ENCODE measurements at regions not wholly inside any gene's neighbourhood (a gene's known extent, or its start where the extent isn't known, plus 50 kb on each side); places are given as distances from the start of the nearest gene placed in this dataset.

DNA sequence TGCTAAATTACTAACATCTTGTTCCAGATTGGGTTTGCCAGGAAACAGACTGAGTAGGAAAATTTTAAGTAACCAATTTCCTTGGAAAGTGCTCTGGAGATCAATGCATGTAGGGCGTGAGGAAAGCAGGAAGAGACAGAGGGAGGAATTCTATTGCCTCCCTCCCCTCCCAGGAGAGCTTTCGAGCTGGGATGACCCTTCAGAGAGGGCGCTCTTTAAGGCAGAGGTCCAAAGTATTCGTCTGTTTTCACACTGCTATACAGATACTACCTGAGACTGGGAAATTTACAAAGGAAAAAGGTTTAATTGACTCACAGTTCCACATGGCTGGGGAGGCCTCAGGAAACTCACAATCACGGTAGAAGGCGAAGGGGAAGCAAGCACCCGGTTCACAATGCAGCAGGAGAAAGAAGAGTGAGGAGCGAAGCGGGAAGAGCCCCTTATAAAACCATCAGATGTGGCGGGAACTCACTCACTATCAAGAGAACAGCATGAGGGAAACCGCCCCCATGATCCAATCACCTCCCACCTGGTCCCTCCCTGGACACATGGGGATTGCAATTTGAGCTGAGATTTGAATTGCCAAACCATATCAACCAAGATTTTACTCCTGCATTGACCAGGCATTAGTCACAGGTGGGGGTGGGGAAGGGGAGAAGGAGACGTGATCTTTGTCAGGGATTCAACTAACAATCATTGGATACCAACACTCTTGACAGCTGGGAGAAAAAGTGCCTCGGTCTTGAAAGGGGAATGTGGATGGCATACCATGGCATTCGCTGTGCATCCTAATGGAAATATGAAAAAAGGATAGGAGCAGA is 63.8 kb downstream of the SLITRK2 start:
- TF ChIP-seq, protein P1, sequence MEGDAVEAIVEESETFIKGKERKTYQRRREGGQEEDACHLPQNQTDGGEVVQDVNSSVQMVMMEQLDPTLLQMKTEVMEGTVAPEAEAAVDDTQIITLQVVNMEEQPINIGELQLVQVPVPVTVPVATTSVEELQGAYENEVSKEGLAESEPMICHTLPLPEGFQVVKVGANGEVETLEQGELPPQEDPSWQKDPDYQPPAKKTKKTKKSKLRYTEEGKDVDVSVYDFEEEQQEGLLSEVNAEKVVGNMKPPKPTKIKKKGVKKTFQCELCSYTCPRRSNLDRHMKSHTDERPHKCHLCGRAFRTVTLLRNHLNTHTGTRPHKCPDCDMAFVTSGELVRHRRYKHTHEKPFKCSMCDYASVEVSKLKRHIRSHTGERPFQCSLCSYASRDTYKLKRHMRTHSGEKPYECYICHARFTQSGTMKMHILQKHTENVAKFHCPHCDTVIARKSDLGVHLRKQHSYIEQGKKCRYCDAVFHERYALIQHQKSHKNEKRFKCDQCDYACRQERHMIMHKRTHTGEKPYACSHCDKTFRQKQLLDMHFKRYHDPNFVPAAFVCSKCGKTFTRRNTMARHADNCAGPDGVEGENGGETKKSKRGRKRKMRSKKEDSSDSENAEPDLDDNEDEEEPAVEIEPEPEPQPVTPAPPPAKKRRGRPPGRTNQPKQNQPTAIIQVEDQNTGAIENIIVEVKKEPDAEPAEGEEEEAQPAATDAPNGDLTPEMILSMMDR (conservative IDR thresholded peaks at IDR 0.05 in 1 of 2, IDR thresholded peaks at IDR 0.05 in 1 of 2; ENCODE audit: low read depth in 1 of 2, low read length in 2 of 2), result no peak
- no peak for TF ChIP-seq EZH2 (IDR thresholded peaks at IDR 0.05; ENCODE audit: low read length, missing control alignments)
- Histone ChIP-seq H3K4me2 (ENCODE audit: extremely low read depth, insufficient read depth, low read length) (no peak overlapping the region), H3K36me3 (ENCODE audit: control insufficient read depth, insufficient read depth, low read length) (no peaks in the 10 kb centered on the region), H3K27ac (ENCODE audit: insufficient read depth, low read length) (no peak overlapping the region), H3K9ac (ENCODE audit: insufficient read depth, low read length) (no peak overlapping the region), H3K9me3 (ENCODE audit: control insufficient read depth, insufficient read depth, low read depth, low read length) (no peaks in the 10 kb centered on the region), H4K20me1 (ENCODE audit: control insufficient read depth, extremely low read depth, insufficient read depth, low read length) (no peaks in the 10 kb centered on the region), H3K4me3 (replicated peaks in 1 of 4; ENCODE audit: control extremely low read depth in 1 of 4, insufficient read depth in 1 of 4, low read depth in 3 of 4, low read length in 4 of 4) (no peak overlapping the region), H3K27me3 (ENCODE audit: control insufficient read depth, insufficient read depth, low read length) (no peaks in the 10 kb centered on the region), H2AFZ (ENCODE audit: low read length) (no peak overlapping the region), H3K79me2 (ENCODE audit: control insufficient read depth, insufficient read depth, low read length) (no peaks in the 10 kb centered on the region), H3K4me1 (ENCODE audit: control insufficient read depth, extremely low read depth, insufficient read depth, low read length) (no peaks in the 10 kb centered on the region)
- no peak for DNase-seq (ENCODE audit: low read depth in 2 of 2)

DNA sequence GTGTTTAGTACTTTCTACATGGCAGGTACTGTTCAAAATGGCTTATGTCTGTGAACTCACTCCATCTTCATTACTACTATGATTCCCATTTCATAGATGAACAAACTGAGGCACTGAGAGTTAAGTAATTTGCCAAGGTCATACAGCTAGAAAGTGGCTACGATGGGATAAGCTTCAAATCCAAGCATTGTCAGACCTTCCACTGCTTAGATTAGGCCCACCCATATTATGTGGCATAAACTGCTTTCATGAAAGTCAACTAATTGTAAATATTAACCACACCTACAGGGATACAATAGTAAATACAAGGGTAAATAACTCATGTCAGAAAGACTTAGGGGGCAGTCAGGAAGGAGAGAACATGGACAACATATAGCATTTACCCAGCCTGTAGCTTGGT is 68.8 kb downstream of the SLITRK2 start:
- DNase-seq (ENCODE audit: low read depth in 2 of 2), result no peak
- no peak overlapping the region for H3K4me3 ChIP-seq (replicated peaks in 1 of 4; ENCODE audit: control extremely low read depth in 1 of 4, insufficient read depth in 1 of 4, low read depth in 3 of 4, low read length in 4 of 4)
- no peaks in the 10 kb centered on the region for H3K79me2 ChIP-seq (ENCODE audit: control insufficient read depth, insufficient read depth, low read length)
- H3K36me3 ChIP-seq (ENCODE audit: control insufficient read depth, insufficient read depth, low read length), result no peaks in the 10 kb centered on the region
- H4K20me1 ChIP-seq (ENCODE audit: control insufficient read depth, extremely low read depth, insufficient read depth, low read length), result no peaks in the 10 kb centered on the region
- no peaks in the 10 kb centered on the region for H3K27me3 ChIP-seq (ENCODE audit: control insufficient read depth, insufficient read depth, low read length)
- H3K9ac ChIP-seq (ENCODE audit: insufficient read depth, low read length), result no peak overlapping the region
- TF ChIP-seq, protein P1 (conservative IDR thresholded peaks at IDR 0.05 in 1 of 2, IDR thresholded peaks at IDR 0.05 in 1 of 2; ENCODE audit: low read depth in 1 of 2, low read length in 2 of 2), result no peak
- no peak for TF ChIP-seq EZH2 (IDR thresholded peaks at IDR 0.05; ENCODE audit: low read length, missing control alignments)
- no peak overlapping the region for H3K27ac ChIP-seq (ENCODE audit: insufficient read depth, low read length)
- H3K4me2 ChIP-seq (ENCODE audit: extremely low read depth, insufficient read depth, low read length), result no peak overlapping the region
- no peaks in the 10 kb centered on the region for H3K4me1 ChIP-seq (ENCODE audit: control insufficient read depth, extremely low read depth, insufficient read depth, low read length)
- H3K9me3 ChIP-seq (ENCODE audit: control insufficient read depth, insufficient read depth, low read depth, low read length), result no peaks in the 10 kb centered on the region
- H2AFZ ChIP-seq (ENCODE audit: low read length), result no peak overlapping the region

DNA sequence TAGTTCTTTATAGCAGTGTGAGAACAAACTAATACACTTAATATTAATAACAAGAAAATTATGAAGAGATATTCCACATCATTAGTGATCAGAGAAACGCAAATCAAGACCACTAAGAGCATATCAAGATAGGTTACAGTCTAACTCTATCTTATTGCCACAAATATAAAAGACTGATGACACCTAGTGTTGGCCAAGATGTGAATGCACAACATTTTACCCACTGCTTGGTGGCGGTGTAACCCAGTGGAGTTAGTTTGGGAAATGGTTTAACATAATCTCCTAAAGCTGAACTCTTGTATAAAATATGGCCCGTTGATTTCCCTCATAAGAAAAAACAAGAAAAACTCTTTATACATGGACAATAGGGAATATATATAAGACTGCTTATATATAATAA is 92.4 kb downstream of the SLITRK2 start:
- no peak for TF ChIP-seq EZH2 (IDR thresholded peaks at IDR 0.05; ENCODE audit: low read length, missing control alignments)
- TF ChIP-seq, protein P1 (conservative IDR thresholded peaks at IDR 0.05 in 1 of 2, IDR thresholded peaks at IDR 0.05 in 1 of 2; ENCODE audit: low read depth in 1 of 2, low read length in 2 of 2), result no peak
- no peaks in the 10 kb centered on the region for H3K27me3 ChIP-seq (ENCODE audit: control insufficient read depth, insufficient read depth, low read length)
- H3K36me3 ChIP-seq (ENCODE audit: control insufficient read depth, insufficient read depth, low read length), result no peaks in the 10 kb centered on the region
- H2AFZ ChIP-seq (ENCODE audit: low read length), result no peak overlapping the region
- no peak overlapping the region for H3K4me2 ChIP-seq (ENCODE audit: extremely low read depth, insufficient read depth, low read length)
- H3K9me3 ChIP-seq (ENCODE audit: control insufficient read depth, insufficient read depth, low read depth, low read length), result no peaks in the 10 kb centered on the region
- H4K20me1 ChIP-seq (ENCODE audit: control insufficient read depth, extremely low read depth, insufficient read depth, low read length), result no peaks in the 10 kb centered on the region
- H3K27ac ChIP-seq (ENCODE audit: insufficient read depth, low read length), result no peak overlapping the region
- no peaks in the 10 kb centered on the region for H3K4me1 ChIP-seq (ENCODE audit: control insufficient read depth, extremely low read depth, insufficient read depth, low read length)
- no peak overlapping the region for H3K9ac ChIP-seq (ENCODE audit: insufficient read depth, low read length)
- H3K79me2 ChIP-seq (ENCODE audit: control insufficient read depth, insufficient read depth, low read length), result no peaks in the 10 kb centered on the region
- H3K4me3 ChIP-seq (replicated peaks in 1 of 4; ENCODE audit: control extremely low read depth in 1 of 4, insufficient read depth in 1 of 4, low read depth in 3 of 4, low read length in 4 of 4), result no peak overlapping the region
- DNase-seq (ENCODE audit: low read depth in 2 of 2), result peak in 1 of 2 donors; percentile 0

Measured in fibroblast of lung (primary cell).